DMS 273 treated with DMSO at 0.1 percent for 48 hours (cell line): ENCODE measurements at regions not wholly inside any gene's neighbourhood (a gene's known extent, or its start where the extent isn't known, plus 50 kb on each side); places are given as distances from the start of the nearest gene placed in this dataset.
"Not testable (repeated sequence)": the region's sequence is repeated elsewhere in the genome, so short reads cannot be mapped to it uniquely, and the experiment has no call there.

ENCODE experiments used
- DNase-seq: peaks from one replicate; lab custom pipeline; 2025; lab: John Stamatoyannopoulos, UW

- DNase-seq: no peak
Measured at GRCh38 chr4:34922325-34922724, 1322.0 kb downstream of the ARAP2 start.

- no peak for DNase-seq
Measured at GRCh38 chr4:34932591-34932990, 1311.7 kb downstream of the ARAP2 start.

GRCh38 chr4:34935739-34936138 is 1308.6 kb downstream of the ARAP2 start:
- no peak for DNase-seq

- no peak for DNase-seq
Measured at GRCh38 chr4:34939073-34939472, 1305.2 kb downstream of the ARAP2 start.

GRCh38 chr4:34943741-34944386 is 1300.5 kb downstream of the ARAP2 start:
- DNase-seq: no peak

- no peak for DNase-seq
Measured at GRCh38 chr4:34950926-34951325, 1293.4 kb downstream of the ARAP2 start.

- no peak for DNase-seq
Measured at GRCh38 chr4:34953145-34953799, 1291.0 kb downstream of the ARAP2 start.

- DNase-seq: no peak
Measured at GRCh38 chr4:34964613-34965012, 1279.7 kb downstream of the ARAP2 start.

- DNase-seq: no peak
Measured at GRCh38 chr4:34972189-34972588, 1272.1 kb downstream of the ARAP2 start.

- no peak for DNase-seq
Measured at GRCh38 chr4:34973650-34974312, 1270.5 kb downstream of the ARAP2 start.

GRCh38 chr4:34974313-34974680 is 1270.0 kb downstream of the ARAP2 start:
- DNase-seq: no peak

- not testable (repeated sequence) for DNase-seq
Measured at GRCh38 chr4:35021222-35021621, 1223.1 kb downstream of the ARAP2 start.

GRCh38 chr4:35025152-35025834 is 1219.0 kb downstream of the ARAP2 start:
- no peak for DNase-seq

GRCh38 chr4:35038079-35038805 is 1206.1 kb downstream of the ARAP2 start:
- no peak for DNase-seq

GRCh38 chr4:35038845-35039244 is 1205.5 kb downstream of the ARAP2 start:
- no peak for DNase-seq

GRCh38 chr4:35052546-35052945 is 1191.8 kb downstream of the ARAP2 start:
- DNase-seq: no peak

- no peak for DNase-seq
Measured at GRCh38 chr4:35063031-35063570, 1181.2 kb downstream of the ARAP2 start.

- no peak for DNase-seq
Measured at GRCh38 chr4:35066406-35066805, 1177.9 kb downstream of the ARAP2 start.

- no peak for DNase-seq
Measured at GRCh38 chr4:35080799-35081198, 1163.5 kb downstream of the ARAP2 start.

- no peak for DNase-seq
Measured at GRCh38 chr4:35087218-35087617, 1157.1 kb downstream of the ARAP2 start.

GRCh38 chr4:35100932-35101331 is 1143.4 kb downstream of the ARAP2 start:
- DNase-seq: no peak

GRCh38 chr4:35102066-35102465 is 1142.2 kb downstream of the ARAP2 start:
- DNase-seq: no peak
